ENCODE measurements at regions not wholly inside any gene's neighbourhood (a gene's known extent, or its start where the extent isn't known, plus 50 kb on each side); places are given as distances from the start of the nearest gene placed in this dataset.

- no peak for TF ChIP-seq CTCF (IDR thresholded peaks at IDR 0.05)
- DNase-seq (ENCODE audit: low spot score) (no peak), ATAC-seq (ENCODE audit: insufficient number of reproducible peaks, low FRiP score, low read depth) (no peak)
- Histone ChIP-seq H3K36me3 (no peaks in the 10 kb centered on the region), H3K4me1 (ENCODE audit: control insufficient read depth in 1 of 2, low read depth in 2 of 2) (no peaks in the 10 kb centered on the region), H3K4me3 (no peak overlapping the region), H3K9me3 (no peaks in the 10 kb centered on the region), H3K27me3 (replicated peaks; ENCODE audit: insufficient read depth) (no peaks in the 10 kb centered on the region), H3K27ac (no peak overlapping the region)
Measured at GRCh38 chr11:112403432-112403831, 142.8 kb upstream of the PLET1 start.

GRCh38 chr11:112404112-112404511 lies 143.5 kb upstream of the PLET1 start:
- no peak overlapping the region for H3K27ac ChIP-seq

GRCh38 chr11:112408517-112408916 lies 147.9 kb upstream of the PLET1 start:
- TF ChIP-seq CTCF (IDR thresholded peaks at IDR 0.05) = no peak
- Histone ChIP-seq H3K4me1 (ENCODE audit: control insufficient read depth in 1 of 2, low read depth in 2 of 2) (no peaks in the 10 kb centered on the region), H3K9me3 (no peaks in the 10 kb centered on the region), H3K27me3 (replicated peaks; ENCODE audit: insufficient read depth) (no peaks in the 10 kb centered on the region), H3K27ac (no peak overlapping the region), H3K36me3 (no peaks in the 10 kb centered on the region), H3K4me3 (no peak overlapping the region)
- ATAC-seq (ENCODE audit: insufficient number of reproducible peaks, low FRiP score, low read depth) = no peak
- DNase-seq (ENCODE audit: low spot score) = no peak

More at GRCh38 chr11:112404112-112404511, 143.5 kb upstream of the PLET1 start:
- H3K4me3 ChIP-seq = no peak overlapping the region
- no peak for TF ChIP-seq CTCF (IDR thresholded peaks at IDR 0.05)
- no peak for DNase-seq (ENCODE audit: low spot score)
- ATAC-seq (ENCODE audit: insufficient number of reproducible peaks, low FRiP score, low read depth) = no peak
- H3K36me3 ChIP-seq = no peaks in the 10 kb centered on the region
- no peaks in the 10 kb centered on the region for H3K4me1 ChIP-seq (ENCODE audit: control insufficient read depth in 1 of 2, low read depth in 2 of 2)
- no peaks in the 10 kb centered on the region for H3K27me3 ChIP-seq (replicated peaks; ENCODE audit: insufficient read depth)
- no peaks in the 10 kb centered on the region for H3K9me3 ChIP-seq

GRCh38 chr11:112410325-112410724 lies 149.7 kb upstream of the PLET1 start:
- DNase-seq (ENCODE audit: low spot score) = no peak
- no peak for ATAC-seq (ENCODE audit: insufficient number of reproducible peaks, low FRiP score, low read depth)
- Histone ChIP-seq H3K9me3 (no peaks in the 10 kb centered on the region), H3K27me3 (replicated peaks; ENCODE audit: insufficient read depth) (no peaks in the 10 kb centered on the region), H3K4me1 (ENCODE audit: control insufficient read depth in 1 of 2, low read depth in 2 of 2) (no peaks in the 10 kb centered on the region), H3K27ac (no peak overlapping the region), H3K4me3 (no peak overlapping the region), H3K36me3 (no peaks in the 10 kb centered on the region)
- TF ChIP-seq CTCF (IDR thresholded peaks at IDR 0.05) = no peak

- no peaks in the 10 kb centered on the region for H3K4me1 ChIP-seq (ENCODE audit: control insufficient read depth in 1 of 2, low read depth in 2 of 2)
- DNase-seq (ENCODE audit: low spot score) (no peak), ATAC-seq (ENCODE audit: insufficient number of reproducible peaks, low FRiP score, low read depth) (no peak)
- no peaks in the 10 kb centered on the region for H3K9me3 ChIP-seq
- H3K36me3 ChIP-seq = no peaks in the 10 kb centered on the region
- H3K27ac ChIP-seq = no peak overlapping the region
- no peak for TF ChIP-seq CTCF (IDR thresholded peaks at IDR 0.05)
- no peak overlapping the region for H3K4me3 ChIP-seq
- H3K27me3 ChIP-seq (replicated peaks; ENCODE audit: insufficient read depth) = no peaks in the 10 kb centered on the region
Measured at GRCh38 chr11:112412383-112412782, 151.7 kb upstream of the PLET1 start.
